Lower lobe of right lung (tissue), 2 donors: ENCODE measurements at regions not wholly inside any gene's neighbourhood (a gene's known extent, or its start where the extent isn't known, plus 50 kb on each side); places are given as distances from the start of the nearest gene placed in this dataset.

Experiments used
- ATAC-seq, 2 donors: fragments of 200-7000 bp; cut with Tn5 transposase; one replicate each; pipeline ENCODE4 v1.9.1; 2020 to 2022; ENCODE audit warnings: mild to moderate bottlenecking in 2 of 2, moderate library complexity in 2 of 2
- DNase-seq: peaks from one replicate; pipeline ENCODE4 v3.0.0-alpha.2; 2020
- H3K27ac ChIP-seq: fragments of 200-600 bp; one replicate; pipeline ENCODE4 v1.8.0; 2022
- H3K27me3 ChIP-seq: fragments of 200-600 bp; one replicate; pipeline ENCODE4 v1.8.0; 2022; ENCODE audit warnings: low read depth
- H3K36me3 ChIP-seq: fragments of 200-600 bp; one replicate; pipeline ENCODE4 v1.8.0; 2022; ENCODE audit warnings: mild to moderate bottlenecking
- H3K4me1 ChIP-seq: fragments of 200-600 bp; one replicate; pipeline ENCODE4 v1.8.0; 2022
- H3K4me3 ChIP-seq: fragments of 200-600 bp; one replicate; pipeline ENCODE4 v1.8.0; 2022; ENCODE audit warnings: mild to moderate bottlenecking
- H3K9me3 ChIP-seq: fragments of 200-600 bp; one replicate; pipeline ENCODE4 v1.8.0; 2022
- intact Hi-C: fragments of 100-400 bp; cut with DNase I; formaldehyde crosslinking; loops from one replicate; pipeline ENCODE4 v1.11.0; 2022
- TF ChIP-seq, protein P1 (sequence below): fragments of 200-600 bp; IDR thresholded peaks from one replicate; pipeline ENCODE4 v1.8.0; 2022; ENCODE audit warnings: antibody characterized with exemption, mild to moderate bottlenecking
- donor health status: DM: no; HTN: yes; CAD: no; lungs with severe emphysema.

DNA sequence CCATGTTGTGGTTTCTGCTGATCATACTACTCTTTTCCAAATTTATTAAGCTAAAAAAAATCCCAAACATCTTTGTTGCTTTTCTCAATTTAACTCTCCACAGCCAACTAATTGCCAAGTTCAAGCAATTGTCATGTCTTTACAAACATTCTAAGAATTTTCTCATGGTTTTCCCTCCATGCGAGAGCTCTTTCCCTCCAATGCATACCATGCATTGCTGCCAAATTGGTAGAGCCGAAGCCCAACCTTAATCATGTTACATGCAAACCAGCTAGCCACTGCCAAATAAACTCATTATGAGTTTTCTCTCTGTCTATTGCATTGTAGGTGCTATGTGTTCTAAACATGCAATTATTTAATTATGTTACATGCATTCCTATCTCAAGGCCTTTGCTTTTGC is 123.9 kb downstream of the GC start:
- H3K27ac ChIP-seq, result no peak overlapping the region
- no peak overlapping the region for H3K4me3 ChIP-seq
- no peaks in the 10 kb centered on the region for H3K9me3 ChIP-seq
- ATAC-seq (no peak), DNase-seq (no peak)
- no peaks in the 10 kb centered on the region for H3K36me3 ChIP-seq
- no peaks in the 10 kb centered on the region for H3K4me1 ChIP-seq
- intact Hi-C loops, result no loop called here
- TF ChIP-seq, protein P1, sequence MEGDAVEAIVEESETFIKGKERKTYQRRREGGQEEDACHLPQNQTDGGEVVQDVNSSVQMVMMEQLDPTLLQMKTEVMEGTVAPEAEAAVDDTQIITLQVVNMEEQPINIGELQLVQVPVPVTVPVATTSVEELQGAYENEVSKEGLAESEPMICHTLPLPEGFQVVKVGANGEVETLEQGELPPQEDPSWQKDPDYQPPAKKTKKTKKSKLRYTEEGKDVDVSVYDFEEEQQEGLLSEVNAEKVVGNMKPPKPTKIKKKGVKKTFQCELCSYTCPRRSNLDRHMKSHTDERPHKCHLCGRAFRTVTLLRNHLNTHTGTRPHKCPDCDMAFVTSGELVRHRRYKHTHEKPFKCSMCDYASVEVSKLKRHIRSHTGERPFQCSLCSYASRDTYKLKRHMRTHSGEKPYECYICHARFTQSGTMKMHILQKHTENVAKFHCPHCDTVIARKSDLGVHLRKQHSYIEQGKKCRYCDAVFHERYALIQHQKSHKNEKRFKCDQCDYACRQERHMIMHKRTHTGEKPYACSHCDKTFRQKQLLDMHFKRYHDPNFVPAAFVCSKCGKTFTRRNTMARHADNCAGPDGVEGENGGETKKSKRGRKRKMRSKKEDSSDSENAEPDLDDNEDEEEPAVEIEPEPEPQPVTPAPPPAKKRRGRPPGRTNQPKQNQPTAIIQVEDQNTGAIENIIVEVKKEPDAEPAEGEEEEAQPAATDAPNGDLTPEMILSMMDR, result no peak
- no peaks in the 10 kb centered on the region for H3K27me3 ChIP-seq

DNA sequence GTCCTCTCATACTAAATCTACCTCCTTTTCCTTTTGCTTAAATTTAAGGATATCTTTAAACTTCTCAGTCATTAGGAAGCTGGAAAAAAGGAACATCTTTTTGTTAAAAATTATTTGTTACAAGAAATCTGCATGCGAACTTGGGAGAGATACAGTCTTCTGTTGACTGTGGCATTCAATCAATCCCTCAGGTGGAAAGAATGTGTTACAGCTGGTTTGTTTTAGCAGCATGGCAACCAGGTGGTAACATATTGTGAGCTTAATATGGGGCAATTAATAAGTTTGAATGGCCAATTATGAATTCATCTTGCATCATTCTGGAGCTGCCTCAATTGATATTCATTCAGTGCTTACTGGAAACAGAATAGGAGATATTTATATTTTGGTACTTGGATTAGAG is 135.0 kb downstream of the GC start:
- Histone ChIP-seq H3K4me1 (no peaks in the 10 kb centered on the region), H3K4me3 (no peak overlapping the region), H3K36me3 (no peaks in the 10 kb centered on the region), H3K9me3 (peaks cover 3% of the 10 kb centered on the region), H3K27ac (no peak overlapping the region), H3K27me3 (no peaks in the 10 kb centered on the region)
- DNase-seq (no peak), ATAC-seq (no peak)
- TF ChIP-seq, protein P1, result no peak
- intact Hi-C loops, result no loop called here

DNA sequence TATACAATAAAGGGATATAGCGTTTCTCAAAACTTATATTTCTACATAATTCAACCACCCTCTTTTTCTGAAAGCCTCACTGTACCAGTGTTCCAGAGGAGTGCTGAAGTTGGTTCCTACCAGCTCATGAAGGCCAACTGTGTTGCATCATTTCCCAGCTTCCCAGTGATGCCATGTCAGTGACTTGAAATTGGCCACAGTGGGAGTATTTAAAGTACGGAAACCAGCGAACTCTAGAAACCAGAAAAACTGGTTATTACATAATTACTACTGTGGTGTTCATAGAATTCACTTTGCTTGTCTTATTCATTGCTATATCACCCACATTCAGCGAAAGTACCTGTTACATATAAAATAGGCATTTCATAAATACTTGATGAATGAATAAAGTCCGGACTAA is 135.4 kb downstream of the GC start:
- intact Hi-C loops, result no loop called here
- Histone ChIP-seq H3K4me3 (no peak overlapping the region), H3K27ac (no peak overlapping the region), H3K4me1 (no peaks in the 10 kb centered on the region), H3K9me3 (peaks cover 3% of the 10 kb centered on the region), H3K36me3 (no peaks in the 10 kb centered on the region), H3K27me3 (no peaks in the 10 kb centered on the region)
- ATAC-seq, result no peak
- TF ChIP-seq, protein P1, result no peak
- DNase-seq, result no peak

DNA sequence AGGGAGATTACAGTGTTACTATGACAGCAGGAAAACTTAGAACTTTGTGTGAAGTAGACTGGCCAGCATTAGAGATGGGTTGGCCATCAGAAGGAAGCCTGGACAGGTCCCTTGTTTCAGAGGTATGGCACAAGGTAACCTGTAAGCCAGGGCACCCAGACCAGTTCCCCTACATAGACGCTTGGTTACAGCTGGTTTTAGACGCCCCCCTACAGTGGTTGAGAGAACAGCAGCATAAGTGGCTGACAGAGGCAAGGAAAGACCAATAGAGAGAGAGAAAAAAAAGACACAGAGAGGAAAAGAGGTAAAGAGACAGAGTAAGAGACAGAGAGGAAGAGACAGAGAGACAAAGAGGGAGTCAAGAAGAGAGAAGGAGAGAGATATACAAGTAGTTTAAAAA is 144.5 kb downstream of the GC start:
- TF ChIP-seq, protein P1, result no peak
- ATAC-seq (no peak), DNase-seq (no peak)
- no peaks in the 10 kb centered on the region for H3K9me3 ChIP-seq
- H3K4me3 ChIP-seq, result no peak overlapping the region
- H3K36me3 ChIP-seq, result no peaks in the 10 kb centered on the region
- H3K27me3 ChIP-seq, result no peaks in the 10 kb centered on the region
- intact Hi-C loops, result no loop called here
- no peaks in the 10 kb centered on the region for H3K4me1 ChIP-seq
- H3K27ac ChIP-seq, result no peak overlapping the region

DNA sequence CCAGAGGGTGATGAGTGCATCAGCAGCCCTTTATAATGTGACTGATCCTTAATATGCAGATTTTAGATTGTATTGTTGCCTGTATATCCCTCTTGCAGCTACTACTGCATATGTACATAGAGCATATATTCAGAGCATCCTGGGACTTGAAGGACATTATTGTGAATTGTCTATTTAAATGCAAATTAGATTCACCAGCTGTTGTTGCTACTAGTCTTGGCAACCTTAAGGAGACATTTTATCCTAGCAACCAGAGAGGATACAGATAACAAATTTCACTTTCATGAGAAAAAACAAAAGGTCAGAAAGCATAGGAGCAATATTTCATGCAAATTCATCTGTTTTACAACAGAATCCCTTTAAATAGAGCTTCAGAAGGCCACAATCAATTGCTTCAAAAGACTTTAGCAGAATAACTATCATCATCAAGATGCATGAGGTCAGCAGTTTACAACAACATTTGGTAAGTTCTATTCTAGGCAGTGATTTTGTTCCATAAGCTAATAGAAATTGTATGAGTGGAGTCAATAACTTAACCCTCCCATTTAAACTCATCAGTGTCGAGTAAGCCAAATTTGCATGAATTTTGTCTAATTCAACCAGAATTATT is 148.6 kb downstream of the GC start:
- TF ChIP-seq, protein P1, result no peak
- intact Hi-C loops, result no loop called here
- H3K4me1 ChIP-seq, result no peaks in the 10 kb centered on the region
- H3K9me3 ChIP-seq, result no peaks in the 10 kb centered on the region
- H3K4me3 ChIP-seq, result no peak overlapping the region
- ATAC-seq (no peak), DNase-seq (no peak)
- H3K27ac ChIP-seq, result no peak overlapping the region
- H3K27me3 ChIP-seq, result no peaks in the 10 kb centered on the region
- H3K36me3 ChIP-seq, result no peaks in the 10 kb centered on the region

DNA sequence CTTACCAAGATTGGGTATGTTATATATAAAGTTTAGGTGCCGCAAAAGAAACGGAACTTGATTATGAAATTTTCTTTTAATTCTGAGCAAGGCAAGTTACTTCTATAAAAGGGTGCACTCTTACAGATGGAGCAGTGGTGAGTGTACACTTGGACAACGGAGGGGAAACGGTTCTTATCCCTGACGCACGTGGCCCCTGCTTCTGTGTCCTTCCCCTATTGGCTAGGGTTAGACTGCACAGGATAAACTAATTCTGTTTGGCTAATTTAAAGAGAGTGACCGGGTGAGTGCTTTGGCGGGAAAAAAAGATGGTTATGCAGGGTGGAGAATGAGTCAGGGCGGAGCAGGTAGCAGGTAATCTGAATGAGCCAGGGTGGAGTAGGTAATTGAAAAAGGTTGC is 149.5 kb downstream of the GC start:
- Histone ChIP-seq H3K9me3 (no peaks in the 10 kb centered on the region), H3K4me1 (no peaks in the 10 kb centered on the region), H3K36me3 (no peaks in the 10 kb centered on the region), H3K27me3 (no peaks in the 10 kb centered on the region), H3K4me3 (no peak overlapping the region), H3K27ac (no peak overlapping the region)
- ATAC-seq (no peak), DNase-seq (no peak)
- TF ChIP-seq, protein P1, result no peak
- intact Hi-C loops, result no loop called here
